Gastrocnemius medialis (tissue), 4 donors: ENCODE measurements at regions not wholly inside any gene's neighbourhood (a gene's known extent, or its start where the extent isn't known, plus 50 kb on each side); places are given as distances from the start of the nearest gene placed in this dataset.

Experiments used
- ATAC-seq, 2 donors: fragments of 150-250 bp; one replicate each; pipeline ENCODE4 v1.9.1; 2016
- DNase-seq, 2 donors: peaks; one replicate each; pipeline ENCODE4 v3.0.0-alpha.2; 2019
- H3K27ac ChIP-seq, 4 donors: fragments of 200-600 bp; sonication (generic); 1 replicate in 1 of 4; 2 replicates in 3 of 4; pipeline ENCODE4 v1.5.1; 2016 to 2018; ENCODE audit warnings: mild to moderate bottlenecking in 2 of 4, moderate library complexity in 1 of 4
- H3K27me3 ChIP-seq, 3 donors: fragments of 200-600 bp; sonication (generic) in 2 of 3; 1 replicate in 1 of 3; 2 replicates in 2 of 3; pipeline versions ENCODE4 v1.5.1 to v1.6.0; 2016 to 2019; ENCODE audit warnings: mild to moderate bottlenecking in 1 of 3, moderate library complexity in 1 of 3
- H3K36me3 ChIP-seq, 2 donors: fragments of 200-600 bp; sonication (generic) in 1 of 2; one replicate each; pipeline ENCODE4 v1.5.1; 2017 to 2018
- H3K4me1 ChIP-seq, 2 donors: fragments of 200-600 bp; sonication (generic) in 1 of 2; one replicate each; pipeline ENCODE4 v1.5.1; 2016 to 2017; ENCODE audit warnings: mild to moderate bottlenecking in 2 of 2
- H3K4me3 ChIP-seq, 4 donors: fragments of 200-600 bp; sonication (generic) in 3 of 4; 1 replicate in 1 of 4; 2 replicates in 3 of 4; pipeline ENCODE4 v1.5.1; 2016 to 2019; ENCODE audit warnings: mild to moderate bottlenecking in 2 of 4
- H3K9me3 ChIP-seq, 3 donors: fragments of 200-600 bp; sonication (generic) in 2 of 3; 1 replicate in 1 of 3; 2 replicates in 2 of 3; pipeline ENCODE4 v1.5.1; 2016 to 2019
- POLR2A ChIP-seq, 2 donors: fragments of 450-650 bp; IDR thresholded peaks; one replicate each; pipeline ENCODE4 v1.6.1; 2017; ENCODE audit warnings: antibody characterized with exemption in 2 of 2, mild to moderate bottlenecking in 2 of 2, moderate library complexity in 2 of 2
- in situ Hi-C, 4 donors: fragments of 200-750 bp; cut with MboI; loops; one replicate each; pipeline versions ENCODE4 v1.15.0 to v1.8.0; 2017; ENCODE audit warnings: low sequenced_read_pairs in 4 of 4
- intact Hi-C: fragments of 100-400 bp; cut with DNase I; formaldehyde crosslinking; loops from one replicate; pipeline ENCODE4 v1.15.1; 2023; ENCODE audit warnings: low total_unique reads
- TF ChIP-seq, protein P1 (sequence below), 5 experiments: fragments of 450-650 bp in 3 of 5; fragments of 200-600 bp in 2 of 5; sonication (generic) in 2 of 5; IDR thresholded peaks in 4 of 5; conservative IDR thresholded peaks in 1 of 5; 1 replicate in 4 of 5; 2 replicates in 1 of 5; pipeline ENCODE4 v1.5.1; 2016 to 2019; ENCODE audit warnings: antibody characterized with exemption in 5 of 5, mild to moderate bottlenecking in 3 of 5, moderate library complexity in 3 of 5

DNA sequence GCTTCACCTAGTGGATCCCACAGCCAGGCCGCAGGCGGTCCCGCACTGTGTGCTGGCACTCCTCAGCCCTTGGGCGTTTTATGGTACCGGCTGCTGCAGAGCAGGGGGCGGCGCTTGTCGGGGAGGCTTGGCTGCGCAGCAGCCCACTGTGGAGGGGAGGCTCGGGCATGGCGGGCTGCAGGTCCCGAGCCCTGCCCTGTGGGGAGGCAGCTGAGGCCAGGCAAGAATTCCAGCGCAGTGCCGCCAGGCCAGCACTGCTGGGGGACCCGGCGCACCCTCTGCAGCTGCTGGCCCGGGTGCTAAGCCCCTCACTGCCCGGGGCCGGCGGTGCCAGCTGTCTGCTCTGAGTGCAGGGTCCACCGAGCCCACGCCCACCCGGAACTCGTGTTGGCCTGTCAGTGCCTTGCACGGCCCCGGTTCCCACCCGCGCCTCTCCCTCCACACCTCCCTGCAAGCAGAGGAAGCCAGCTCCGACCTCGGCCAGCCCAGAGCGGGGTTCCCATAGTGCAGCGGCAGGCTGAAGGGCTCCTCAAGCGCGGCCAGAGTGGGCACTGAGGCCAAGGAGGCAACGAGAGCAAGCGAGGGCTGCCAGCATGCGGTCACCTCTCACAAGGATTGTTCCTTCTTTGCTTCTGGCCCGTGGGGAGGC is 435.0 kb upstream of the ATP10A start:
- in situ Hi-C loops, result no loop called here
- no peak for DNase-seq
- H3K9me3 ChIP-seq, result no peaks in the 10 kb centered on the region
- intact Hi-C loops, result no loop called here
- no peak overlapping the region for H3K27ac ChIP-seq
- H3K36me3 ChIP-seq, result no peaks in the 10 kb centered on the region
- H3K27me3 ChIP-seq, result no peaks in the 10 kb centered on the region
- ATAC-seq, result no peak
- no peak for TF ChIP-seq POLR2A (IDR thresholded peaks at IDR 0.05)
- TF ChIP-seq, protein P1, sequence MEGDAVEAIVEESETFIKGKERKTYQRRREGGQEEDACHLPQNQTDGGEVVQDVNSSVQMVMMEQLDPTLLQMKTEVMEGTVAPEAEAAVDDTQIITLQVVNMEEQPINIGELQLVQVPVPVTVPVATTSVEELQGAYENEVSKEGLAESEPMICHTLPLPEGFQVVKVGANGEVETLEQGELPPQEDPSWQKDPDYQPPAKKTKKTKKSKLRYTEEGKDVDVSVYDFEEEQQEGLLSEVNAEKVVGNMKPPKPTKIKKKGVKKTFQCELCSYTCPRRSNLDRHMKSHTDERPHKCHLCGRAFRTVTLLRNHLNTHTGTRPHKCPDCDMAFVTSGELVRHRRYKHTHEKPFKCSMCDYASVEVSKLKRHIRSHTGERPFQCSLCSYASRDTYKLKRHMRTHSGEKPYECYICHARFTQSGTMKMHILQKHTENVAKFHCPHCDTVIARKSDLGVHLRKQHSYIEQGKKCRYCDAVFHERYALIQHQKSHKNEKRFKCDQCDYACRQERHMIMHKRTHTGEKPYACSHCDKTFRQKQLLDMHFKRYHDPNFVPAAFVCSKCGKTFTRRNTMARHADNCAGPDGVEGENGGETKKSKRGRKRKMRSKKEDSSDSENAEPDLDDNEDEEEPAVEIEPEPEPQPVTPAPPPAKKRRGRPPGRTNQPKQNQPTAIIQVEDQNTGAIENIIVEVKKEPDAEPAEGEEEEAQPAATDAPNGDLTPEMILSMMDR (IDR thresholded peaks at IDR 0.05 in 4 of 5, conservative IDR thresholded peaks at IDR 0.05 in 1 of 5), result no peak
- no peak overlapping the region for H3K4me3 ChIP-seq
- H3K4me1 ChIP-seq, result no peaks in the 10 kb centered on the region

DNA sequence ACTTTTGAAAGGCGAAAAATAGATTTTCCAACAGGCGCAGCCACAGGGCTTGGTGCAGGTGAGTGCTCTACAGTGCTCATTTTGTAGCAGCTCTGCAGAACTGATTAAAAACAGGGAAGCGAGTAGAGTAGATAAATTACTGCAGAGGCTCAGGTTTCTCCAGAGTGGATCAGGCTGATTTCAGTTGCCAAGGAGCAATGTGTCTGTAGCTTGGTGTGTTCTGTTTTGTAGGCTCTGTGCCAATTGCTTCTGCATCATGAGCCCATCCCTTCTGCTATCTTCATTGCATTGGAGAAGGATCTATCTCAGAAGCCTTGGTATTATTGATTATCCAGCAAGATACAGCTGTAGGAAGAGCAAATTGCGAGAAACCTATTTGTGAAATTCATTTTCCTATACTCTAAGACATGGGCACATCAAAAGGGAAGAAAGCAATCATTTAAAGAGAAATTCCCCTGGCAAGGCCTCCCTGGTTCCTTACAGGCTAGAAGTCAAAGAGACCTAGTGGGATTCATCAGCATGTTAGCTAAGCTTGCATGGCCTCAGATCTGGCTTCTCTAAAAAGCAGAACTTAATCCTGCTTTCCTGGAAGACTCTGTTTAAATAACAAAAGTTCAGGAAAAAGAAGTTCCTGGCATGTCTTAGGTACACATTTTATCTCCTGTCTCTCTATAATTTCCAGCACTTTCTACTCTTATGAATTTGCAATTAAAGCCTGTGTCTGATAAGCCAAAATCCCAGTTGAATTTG is 432.4 kb upstream of the ATP10A start:
- H3K27ac ChIP-seq, result no peak overlapping the region
- no peaks in the 10 kb centered on the region for H3K9me3 ChIP-seq
- intact Hi-C loops, result no loop called here
- DNase-seq (no peak), ATAC-seq (no peak)
- TF ChIP-seq POLR2A (IDR thresholded peaks at IDR 0.05), result no peak
- TF ChIP-seq, protein P1 (IDR thresholded peaks at IDR 0.05 in 4 of 5, conservative IDR thresholded peaks at IDR 0.05 in 1 of 5), result no peak
- no peaks in the 10 kb centered on the region for H3K4me1 ChIP-seq
- no peaks in the 10 kb centered on the region for H3K36me3 ChIP-seq
- H3K27me3 ChIP-seq, result no peaks in the 10 kb centered on the region
- in situ Hi-C loops, result no loop called here
- H3K4me3 ChIP-seq, result no peak overlapping the region

DNA sequence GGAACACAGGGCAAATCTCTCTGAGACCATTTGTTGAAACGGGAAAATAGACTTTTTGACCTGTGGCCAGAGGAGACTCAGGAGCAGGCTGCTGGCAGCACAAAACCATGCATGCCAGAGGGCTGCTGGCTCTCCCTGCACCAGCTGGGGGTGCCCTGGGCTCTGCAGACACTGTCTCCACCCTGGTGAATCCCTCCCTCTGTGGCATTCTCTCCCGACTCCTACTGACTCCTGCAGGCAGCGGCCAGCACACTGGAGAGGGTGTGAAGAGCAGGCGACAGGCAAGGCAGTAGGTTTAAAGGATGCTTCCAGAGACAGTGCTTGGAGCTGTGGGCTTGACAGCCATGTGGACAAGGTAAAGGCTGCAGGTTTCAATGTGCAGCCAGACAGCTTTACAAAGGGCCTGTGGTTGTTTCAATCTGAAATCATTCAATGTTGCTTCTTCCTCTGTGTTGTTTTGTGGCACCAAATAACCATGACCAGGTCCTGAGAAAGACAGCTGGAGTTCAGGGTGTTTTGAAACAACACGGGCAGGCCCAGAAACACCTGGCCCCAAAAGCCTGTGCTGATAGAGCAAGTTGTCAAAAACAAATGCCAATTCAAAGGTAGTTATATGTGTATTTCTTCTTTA is 431.0 kb upstream of the ATP10A start:
- Histone ChIP-seq H3K4me1 (no peaks in the 10 kb centered on the region), H3K27me3 (no peaks in the 10 kb centered on the region), H3K27ac (no peak overlapping the region), H3K36me3 (no peaks in the 10 kb centered on the region), H3K9me3 (no peaks in the 10 kb centered on the region), H3K4me3 (no peak overlapping the region)
- intact Hi-C loops (no loop called here), in situ Hi-C loops (no loop called here)
- TF ChIP-seq, protein P1 (IDR thresholded peaks at IDR 0.05 in 4 of 5, conservative IDR thresholded peaks at IDR 0.05 in 1 of 5), result no peak
- no peak for TF ChIP-seq POLR2A (IDR thresholded peaks at IDR 0.05)
- no peak for ATAC-seq
- no peak for DNase-seq

DNA sequence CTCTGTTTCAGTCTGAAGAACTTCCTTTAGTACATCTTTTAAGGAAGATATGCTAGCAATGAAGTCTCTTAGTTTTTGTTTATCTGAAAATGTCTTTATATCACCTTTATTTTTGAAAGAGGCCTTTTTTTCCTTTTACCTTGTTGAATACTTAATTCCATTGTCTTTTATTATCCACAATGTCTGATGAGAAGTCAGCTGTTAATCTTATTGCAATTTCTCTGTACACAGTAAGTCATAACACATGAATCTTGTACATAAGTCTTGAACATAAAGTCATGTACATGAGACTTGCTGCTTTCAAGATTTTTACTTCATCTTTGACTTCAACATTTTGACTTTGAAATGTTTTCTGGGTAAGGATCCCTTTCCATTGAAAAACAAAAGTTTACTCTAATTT is 424.3 kb upstream of the ATP10A start:
- intact Hi-C loops, result no loop called here
- no peak for DNase-seq
- in situ Hi-C loops, result no loop called here
- TF ChIP-seq, protein P1 (IDR thresholded peaks at IDR 0.05 in 4 of 5, conservative IDR thresholded peaks at IDR 0.05 in 1 of 5), result no peak
- TF ChIP-seq POLR2A (IDR thresholded peaks at IDR 0.05), result no peak
- no peaks in the 10 kb centered on the region for H3K27me3 ChIP-seq
- H3K36me3 ChIP-seq, result no peaks in the 10 kb centered on the region
- H3K4me1 ChIP-seq, result no peaks in the 10 kb centered on the region
- H3K9me3 ChIP-seq, result no peaks in the 10 kb centered on the region
- ATAC-seq, result no peak
- no peak overlapping the region for H3K27ac ChIP-seq
- no peak overlapping the region for H3K4me3 ChIP-seq
